Tibial artery (tissue), 4 donors: ENCODE measurements at regions not wholly inside any gene's neighbourhood (a gene's known extent, or its start where the extent isn't known, plus 50 kb on each side); places are given as distances from the start of the nearest gene placed in this dataset.

Experiments used
- DNase-seq, 2 donors: peaks; one replicate each; pipeline ENCODE4 v3.0.0-alpha.2; 2019
- H3K27ac ChIP-seq, 2 donors: fragments of 200-600 bp; sonication (generic) in 1 of 2; 1 replicate in 1 of 2; 2 replicates in 1 of 2; pipeline ENCODE4 v1.5.1; 2018 to 2019; ENCODE audit warnings: mild to moderate bottlenecking in 1 of 2
- H3K27me3 ChIP-seq, 2 donors: fragments of 200-600 bp; sonication (generic) in 1 of 2; one replicate each; pipeline versions ENCODE4 v1.5.1 to v1.6.0; 2016 to 2019
- H3K36me3 ChIP-seq, 3 donors: fragments of 200-600 bp; sonication (generic) in 2 of 3; one replicate each; pipeline ENCODE4 v1.5.1; 2016 to 2019; ENCODE audit warnings: mild to moderate bottlenecking in 2 of 3
- H3K4me1 ChIP-seq, 4 donors: fragments of 200-600 bp; sonication (generic) in 2 of 4; 1 replicate in 3 of 4; 2 replicates in 1 of 4; pipeline ENCODE4 v1.5.1; 2016 to 2019
- H3K4me3 ChIP-seq, 2 donors: fragments of 200-600 bp; sonication (generic) in 1 of 2; 1 replicate in 1 of 2; 2 replicates in 1 of 2; pipeline ENCODE4 v1.5.1; 2018 to 2019; ENCODE audit warnings: mild to moderate bottlenecking in 2 of 2
- H3K9me3 ChIP-seq, 3 donors: fragments of 200-600 bp; sonication (generic) in 1 of 3; one replicate each; pipeline ENCODE4 v1.5.1; 2016 to 2019
- intact Hi-C: fragments of 100-400 bp; cut with DNase I; formaldehyde crosslinking; loops from one replicate; pipeline ENCODE4 v1.15.0; 2023; ENCODE audit warnings: low total_unique reads
- TF ChIP-seq, protein P1 (sequence below), 2 experiments: fragments of 200-600 bp in 1 of 2; fragments of 450-650 bp in 1 of 2; IDR thresholded peaks; one replicate each; pipeline ENCODE4 v1.5.1; 2017 to 2019; ENCODE audit warnings: antibody characterized with exemption in 2 of 2, mild to moderate bottlenecking in 1 of 2, moderate library complexity in 1 of 2

DNA sequence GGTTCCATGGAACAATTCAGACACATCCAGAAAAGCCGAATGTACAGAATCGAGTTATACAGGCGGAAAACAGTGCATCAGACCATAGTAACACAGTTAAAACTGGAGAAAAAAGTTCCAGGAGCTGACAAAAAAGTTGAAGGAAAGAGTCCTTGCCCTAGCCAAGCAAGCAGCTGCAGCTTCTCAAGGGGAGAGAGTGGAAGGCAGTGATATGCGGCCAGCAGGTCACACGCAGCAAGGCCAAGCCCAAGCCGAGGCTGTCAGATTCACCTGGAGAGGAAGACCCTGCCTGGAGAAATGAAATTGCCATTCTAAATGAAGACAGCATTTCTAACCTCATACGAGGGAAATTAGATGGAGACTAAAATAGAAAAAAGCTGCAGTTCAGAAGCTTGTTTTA lies 55.8 kb downstream of the RGS12 start:
- intact Hi-C loops = no loop called here
- TF ChIP-seq, protein P1, sequence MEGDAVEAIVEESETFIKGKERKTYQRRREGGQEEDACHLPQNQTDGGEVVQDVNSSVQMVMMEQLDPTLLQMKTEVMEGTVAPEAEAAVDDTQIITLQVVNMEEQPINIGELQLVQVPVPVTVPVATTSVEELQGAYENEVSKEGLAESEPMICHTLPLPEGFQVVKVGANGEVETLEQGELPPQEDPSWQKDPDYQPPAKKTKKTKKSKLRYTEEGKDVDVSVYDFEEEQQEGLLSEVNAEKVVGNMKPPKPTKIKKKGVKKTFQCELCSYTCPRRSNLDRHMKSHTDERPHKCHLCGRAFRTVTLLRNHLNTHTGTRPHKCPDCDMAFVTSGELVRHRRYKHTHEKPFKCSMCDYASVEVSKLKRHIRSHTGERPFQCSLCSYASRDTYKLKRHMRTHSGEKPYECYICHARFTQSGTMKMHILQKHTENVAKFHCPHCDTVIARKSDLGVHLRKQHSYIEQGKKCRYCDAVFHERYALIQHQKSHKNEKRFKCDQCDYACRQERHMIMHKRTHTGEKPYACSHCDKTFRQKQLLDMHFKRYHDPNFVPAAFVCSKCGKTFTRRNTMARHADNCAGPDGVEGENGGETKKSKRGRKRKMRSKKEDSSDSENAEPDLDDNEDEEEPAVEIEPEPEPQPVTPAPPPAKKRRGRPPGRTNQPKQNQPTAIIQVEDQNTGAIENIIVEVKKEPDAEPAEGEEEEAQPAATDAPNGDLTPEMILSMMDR (IDR thresholded peaks at IDR 0.05) = no peak
- H3K27me3 ChIP-seq = no peaks in the 10 kb centered on the region
- DNase-seq = no peak
- no peak overlapping the region for H3K4me3 ChIP-seq
- H3K27ac ChIP-seq = no peak overlapping the region
- no peaks in the 10 kb centered on the region for H3K9me3 ChIP-seq
- peaks cover 0 to 9% (median 0%) of the 10 kb centered on the region in 3 donors for H3K36me3 ChIP-seq
- peaks cover 0 to 3% (median 0%) of the 10 kb centered on the region in 4 donors for H3K4me1 ChIP-seq

DNA sequence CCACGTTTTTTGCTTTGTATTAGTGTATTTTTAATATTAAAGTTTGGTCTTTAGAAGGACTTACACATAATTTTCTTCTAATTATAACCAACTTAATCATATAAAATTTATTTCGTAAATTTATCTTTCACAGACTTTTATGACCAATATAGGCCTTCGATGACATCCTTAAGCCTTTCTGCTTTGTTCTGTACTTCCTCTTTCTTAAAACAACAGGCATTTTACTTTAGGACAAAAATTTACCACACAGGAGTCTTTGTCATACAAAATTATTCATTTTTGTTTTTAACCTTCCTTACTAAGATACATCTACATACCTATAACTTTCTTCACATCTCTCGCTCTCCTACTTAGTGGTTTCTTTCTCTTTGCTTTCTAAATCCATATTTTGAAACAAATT lies 56.3 kb downstream of the RGS12 start:
- TF ChIP-seq, protein P1 (IDR thresholded peaks at IDR 0.05) = no peak
- H3K4me3 ChIP-seq = no peak overlapping the region
- peaks cover 0 to 3% (median 0%) of the 10 kb centered on the region in 4 donors for H3K4me1 ChIP-seq
- intact Hi-C loops = no loop called here
- H3K27ac ChIP-seq = no peak overlapping the region
- H3K36me3 ChIP-seq = peaks cover 0 to 4% (median 0%) of the 10 kb centered on the region in 3 donors
- H3K27me3 ChIP-seq = no peaks in the 10 kb centered on the region
- no peaks in the 10 kb centered on the region for H3K9me3 ChIP-seq
- DNase-seq = no peak

DNA sequence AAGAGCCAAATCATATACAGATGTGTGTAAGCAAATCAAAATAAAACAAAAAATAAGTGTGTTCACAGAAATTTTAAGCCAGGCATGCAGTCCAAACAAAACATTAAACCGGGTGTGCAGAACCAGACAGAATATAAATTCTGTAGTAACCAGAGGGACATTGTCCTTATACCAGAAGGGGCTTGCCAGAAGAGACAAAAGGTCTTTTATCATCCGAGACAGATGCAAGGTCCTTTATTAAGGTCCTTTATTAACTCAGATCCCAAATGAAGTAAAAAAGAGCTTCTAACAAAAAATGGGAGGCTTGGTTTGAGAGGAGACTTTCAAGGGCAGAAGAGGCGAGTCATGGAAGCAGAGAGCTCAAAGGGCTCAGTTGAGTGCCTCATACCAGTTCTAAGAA lies 59.2 kb downstream of the RGS12 start:
- Histone ChIP-seq H3K36me3 (no peaks in the 10 kb centered on the region), H3K4me1 (no peaks in the 10 kb centered on the region), H3K4me3 (no peak overlapping the region), H3K27ac (no peak overlapping the region), H3K9me3 (no peaks in the 10 kb centered on the region), H3K27me3 (no peaks in the 10 kb centered on the region)
- intact Hi-C loops = no loop called here
- DNase-seq = no peak
- TF ChIP-seq, protein P1 (IDR thresholded peaks at IDR 0.05) = no peak

DNA sequence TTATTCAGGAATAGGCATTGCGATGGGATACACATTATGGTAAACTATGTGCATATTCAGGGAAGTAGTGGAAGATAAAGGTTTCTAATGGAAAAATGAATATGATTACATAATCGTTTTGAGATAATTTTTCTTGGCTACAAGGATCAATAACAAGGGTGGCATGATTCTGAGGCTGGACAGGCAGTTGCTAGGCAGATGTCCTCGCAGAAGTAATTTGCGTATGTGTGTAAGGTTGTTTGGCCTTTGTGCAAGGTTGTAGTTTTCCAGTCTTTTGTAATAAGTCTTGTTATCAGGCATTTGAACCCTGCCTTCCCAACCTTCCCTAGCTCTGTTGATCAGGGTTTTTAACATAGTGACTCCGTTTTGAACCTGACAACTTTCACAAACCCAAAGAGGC lies 59.7 kb downstream of the RGS12 start:
- intact Hi-C loops = no loop called here
- no peak overlapping the region for H3K27ac ChIP-seq
- no peak overlapping the region for H3K4me3 ChIP-seq
- no peaks in the 10 kb centered on the region for H3K36me3 ChIP-seq
- H3K4me1 ChIP-seq = no peaks in the 10 kb centered on the region
- TF ChIP-seq, protein P1 (IDR thresholded peaks at IDR 0.05) = no peak
- no peak for DNase-seq
- peaks cover 0 to 1% (median 0%) of the 10 kb centered on the region in 3 donors for H3K9me3 ChIP-seq
- no peaks in the 10 kb centered on the region for H3K27me3 ChIP-seq

DNA sequence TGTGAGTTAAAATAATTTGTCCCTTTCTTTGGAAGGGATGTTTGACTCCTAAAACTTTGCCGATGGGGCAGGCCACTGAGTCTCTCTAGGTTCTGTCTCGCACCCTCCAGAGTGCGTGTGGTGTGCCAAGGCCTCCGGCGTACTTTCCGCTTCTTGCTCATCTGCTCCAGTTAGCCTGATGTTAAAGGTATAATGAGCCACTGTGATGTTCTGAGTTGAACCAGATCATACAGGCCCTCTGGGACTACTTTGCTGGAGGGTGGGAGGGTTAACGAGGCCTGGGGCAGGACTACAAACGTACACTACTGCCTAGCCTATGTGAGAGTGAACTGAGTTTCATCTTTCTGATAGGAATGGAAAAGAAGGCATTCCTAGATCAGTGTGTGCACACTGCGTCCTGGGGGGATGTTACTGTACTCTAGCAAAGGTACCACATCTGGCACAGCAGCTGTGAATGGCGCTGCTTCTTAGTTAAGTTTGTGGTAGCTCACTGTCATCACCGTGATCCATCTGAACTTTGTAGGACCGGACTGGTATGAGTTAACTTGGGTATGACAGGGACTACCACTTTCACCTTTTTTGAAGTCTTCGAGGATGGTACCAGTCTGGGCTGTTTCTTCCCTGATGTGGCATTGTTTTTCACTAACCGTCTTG lies 60.2 kb downstream of the RGS12 start:
- H3K4me3 ChIP-seq = no peak overlapping the region
- no peaks in the 10 kb centered on the region for H3K36me3 ChIP-seq
- intact Hi-C loops = no loop called here
- no peak for DNase-seq
- TF ChIP-seq, protein P1 (IDR thresholded peaks at IDR 0.05) = no peak
- H3K9me3 ChIP-seq = peaks cover 0 to 3% (median 0%) of the 10 kb centered on the region in 3 donors
- H3K27me3 ChIP-seq = no peaks in the 10 kb centered on the region
- no peak overlapping the region for H3K27ac ChIP-seq
- no peaks in the 10 kb centered on the region for H3K4me1 ChIP-seq
